ENCODE measurements at regions not wholly inside any gene's neighbourhood (a gene's known extent, or its start where the extent isn't known, plus 50 kb on each side); places are given as distances from the start of the nearest gene placed in this dataset.

GRCh38 chr11:129324533-129325175 is 51.0 kb upstream of the BARX2 start:
- no peak for DNase-seq

GRCh38 chr11:129323896-129324502 is 51.6 kb upstream of the BARX2 start:
- DNase-seq: no peak

- DNase-seq: no peak
These were observed 52.7 kb upstream of the BARX2 start for GRCh38 chr11:129322941-129323340.

- DNase-seq: no peak
These were observed 54.6 kb upstream of the BARX2 start for GRCh38 chr11:129321076-129321475.

- no peak for DNase-seq
These were observed 55.2 kb upstream of the BARX2 start for GRCh38 chr11:129320494-129320893.

GRCh38 chr11:129319751-129320150 is 55.9 kb upstream of the BARX2 start:
- DNase-seq: no peak

GRCh38 chr11:129319201-129319600 is 56.4 kb upstream of the BARX2 start:
- DNase-seq: no peak

- DNase-seq: no peak
These were observed 58.1 kb upstream of the BARX2 start for GRCh38 chr11:129317571-129317970.

- DNase-seq: no peak
These were observed 58.9 kb upstream of the BARX2 start for GRCh38 chr11:129316781-129317180.

GRCh38 chr11:129315781-129316579 is 59.7 kb upstream of the BARX2 start:
- DNase-seq: no peak

- no peak for DNase-seq
These were observed 61.3 kb upstream of the BARX2 start for GRCh38 chr11:129314371-129314770.

- no peak for DNase-seq
These were observed 61.9 kb upstream of the BARX2 start for GRCh38 chr11:129313541-129314297.

GRCh38 chr11:129312730-129313503 is 62.7 kb upstream of the BARX2 start:
- DNase-seq: no peak

- DNase-seq: no peak
These were observed 67.3 kb upstream of the BARX2 start for GRCh38 chr11:129308241-129308865.

GRCh38 chr11:129307162-129307561 is 68.5 kb upstream of the BARX2 start:
- DNase-seq: no peak

GRCh38 chr11:129302386-129303101 is 73.1 kb upstream of the BARX2 start:
- DNase-seq: no peak

GRCh38 chr11:129300099-129300498 is 75.5 kb upstream of the BARX2 start:
- no peak for DNase-seq

- no peak for DNase-seq
These were observed 76.7 kb upstream of the BARX2 start for GRCh38 chr11:129298988-129299387.

- DNase-seq: no peak
These were observed 79.9 kb upstream of the BARX2 start for GRCh38 chr11:129295746-129296145.

- DNase-seq: no peak
These were observed 82.9 kb upstream of the BARX2 start for GRCh38 chr11:129292771-129293170.

GRCh38 chr11:129292092-129292491 is 83.6 kb upstream of the BARX2 start:
- no peak for DNase-seq
